ENCODE measurements at regions not wholly inside any gene's neighbourhood (a gene's known extent, or its start where the extent isn't known, plus 50 kb on each side); places are given as distances from the start of the nearest gene placed in this dataset.

DNA sequence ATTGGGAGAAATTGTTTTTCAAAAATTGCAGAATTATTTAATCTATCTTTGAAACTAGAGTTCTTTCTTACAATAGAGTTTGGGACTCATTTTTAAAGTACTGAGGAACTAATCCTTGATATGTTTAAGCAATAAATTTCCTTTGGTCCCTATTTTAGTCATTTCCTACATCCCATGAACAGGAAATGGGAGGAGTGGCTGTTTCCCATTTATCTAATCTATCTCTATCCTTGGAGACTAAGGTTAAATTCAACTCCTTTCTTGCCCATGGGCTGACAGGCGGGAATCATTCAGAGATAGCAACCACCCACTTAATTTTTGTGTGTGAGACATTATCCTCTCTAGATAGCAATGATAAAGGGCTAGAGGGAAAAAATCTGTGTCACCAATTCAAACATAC is 131.6 kb upstream of the EMCN start:
- Histone ChIP-seq H3K4me3 (no peak overlapping the region), H3K27me3 (no peaks in the 10 kb centered on the region), H3K9me3 (no peaks in the 10 kb centered on the region), H3K36me3 (no peaks in the 10 kb centered on the region), H3K27ac (no peak overlapping the region), H3K4me1 (no peaks in the 10 kb centered on the region)
- no peak for DNase-seq (ENCODE audit: low spot score in 2 of 2)
- TF ChIP-seq POLR2A (IDR thresholded peaks at IDR 0.05) (no peak), POLR2AphosphoS5 (IDR thresholded peaks at IDR 0.05) (no peak)
- TF ChIP-seq, protein P1, sequence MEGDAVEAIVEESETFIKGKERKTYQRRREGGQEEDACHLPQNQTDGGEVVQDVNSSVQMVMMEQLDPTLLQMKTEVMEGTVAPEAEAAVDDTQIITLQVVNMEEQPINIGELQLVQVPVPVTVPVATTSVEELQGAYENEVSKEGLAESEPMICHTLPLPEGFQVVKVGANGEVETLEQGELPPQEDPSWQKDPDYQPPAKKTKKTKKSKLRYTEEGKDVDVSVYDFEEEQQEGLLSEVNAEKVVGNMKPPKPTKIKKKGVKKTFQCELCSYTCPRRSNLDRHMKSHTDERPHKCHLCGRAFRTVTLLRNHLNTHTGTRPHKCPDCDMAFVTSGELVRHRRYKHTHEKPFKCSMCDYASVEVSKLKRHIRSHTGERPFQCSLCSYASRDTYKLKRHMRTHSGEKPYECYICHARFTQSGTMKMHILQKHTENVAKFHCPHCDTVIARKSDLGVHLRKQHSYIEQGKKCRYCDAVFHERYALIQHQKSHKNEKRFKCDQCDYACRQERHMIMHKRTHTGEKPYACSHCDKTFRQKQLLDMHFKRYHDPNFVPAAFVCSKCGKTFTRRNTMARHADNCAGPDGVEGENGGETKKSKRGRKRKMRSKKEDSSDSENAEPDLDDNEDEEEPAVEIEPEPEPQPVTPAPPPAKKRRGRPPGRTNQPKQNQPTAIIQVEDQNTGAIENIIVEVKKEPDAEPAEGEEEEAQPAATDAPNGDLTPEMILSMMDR (IDR thresholded peaks at IDR 0.05): no peak
- intact Hi-C loops (cut with DNase I; ENCODE audit: low total_unique reads): no loop called here

DNA sequence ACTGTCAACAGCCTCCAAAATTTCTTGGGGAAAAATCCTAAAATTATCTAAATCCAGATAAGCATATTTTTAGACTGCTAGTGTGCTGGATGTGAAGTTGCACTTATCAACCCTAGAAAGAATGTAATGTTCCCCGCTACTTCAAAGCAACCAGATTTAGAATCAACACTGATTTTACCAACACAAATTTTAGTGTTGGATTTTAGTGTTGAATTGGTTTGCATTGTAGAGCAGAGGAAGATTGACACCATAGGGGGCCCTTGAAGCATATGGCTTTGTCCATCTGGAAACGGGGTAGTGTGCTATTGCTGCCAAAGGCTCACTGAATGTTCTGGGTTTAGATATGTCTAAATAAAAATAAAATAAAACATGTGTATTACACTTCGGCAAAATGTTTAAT is 126.3 kb upstream of the EMCN start:
- TF ChIP-seq POLR2A (IDR thresholded peaks at IDR 0.05) (no peak), POLR2AphosphoS5 (IDR thresholded peaks at IDR 0.05) (no peak)
- TF ChIP-seq, protein P1 (IDR thresholded peaks at IDR 0.05): no peak
- Histone ChIP-seq H3K36me3 (no peaks in the 10 kb centered on the region), H3K9me3 (no peaks in the 10 kb centered on the region), H3K27me3 (no peaks in the 10 kb centered on the region), H3K27ac (no peak overlapping the region), H3K4me1 (no peaks in the 10 kb centered on the region), H3K4me3 (no peak overlapping the region)
- DNase-seq (ENCODE audit: low spot score in 2 of 2): no peak
- intact Hi-C loops (cut with DNase I; ENCODE audit: low total_unique reads): no loop called here

DNA sequence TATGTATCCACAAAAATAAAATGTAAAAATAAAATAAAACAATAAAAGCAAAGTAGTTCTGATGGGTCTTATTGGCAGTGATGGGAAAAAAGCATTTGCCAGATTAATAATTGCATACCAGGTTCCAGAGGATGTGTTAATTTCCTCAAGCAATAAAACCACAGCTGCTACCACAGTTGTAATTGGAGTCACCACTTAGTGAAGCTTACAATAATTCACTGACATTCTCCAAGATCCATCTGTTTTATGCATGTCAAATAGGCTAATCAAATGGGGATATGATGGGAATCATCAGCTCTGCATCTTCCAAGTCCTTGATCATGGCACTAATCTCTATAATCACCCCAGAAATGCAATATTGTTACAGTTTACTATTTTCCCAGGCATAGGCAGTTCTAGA is 123.5 kb upstream of the EMCN start:
- Histone ChIP-seq H3K9me3 (no peaks in the 10 kb centered on the region), H3K27ac (no peak overlapping the region), H3K27me3 (no peaks in the 10 kb centered on the region), H3K36me3 (no peaks in the 10 kb centered on the region), H3K4me3 (no peak overlapping the region), H3K4me1 (no peaks in the 10 kb centered on the region)
- intact Hi-C loops (cut with DNase I; ENCODE audit: low total_unique reads): no loop called here
- TF ChIP-seq POLR2A (IDR thresholded peaks at IDR 0.05) (no peak), POLR2AphosphoS5 (IDR thresholded peaks at IDR 0.05) (no peak)
- TF ChIP-seq, protein P1 (IDR thresholded peaks at IDR 0.05): no peak
- no peak for DNase-seq (ENCODE audit: low spot score in 2 of 2)

DNA sequence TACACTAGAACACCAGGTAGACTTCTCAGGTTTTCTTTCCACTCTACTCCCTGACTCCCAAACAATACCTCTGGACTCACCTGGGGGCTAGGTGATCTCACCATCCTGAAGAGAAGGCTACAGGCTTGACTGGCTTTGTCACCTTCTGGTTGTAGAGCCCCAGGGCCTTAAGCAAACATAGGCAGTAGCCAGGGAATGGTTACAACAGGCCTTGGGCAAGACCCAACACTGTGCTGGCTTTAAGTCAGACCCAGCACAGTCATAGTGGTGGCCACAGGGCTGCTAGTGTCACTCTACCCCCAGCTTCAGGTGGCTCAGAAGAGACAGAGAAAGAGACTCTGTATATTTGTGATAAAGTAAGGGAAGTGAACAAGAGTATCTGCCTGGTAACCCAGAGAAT is 118.1 kb upstream of the EMCN start:
- no peak overlapping the region for H3K27ac ChIP-seq
- intact Hi-C loops (cut with DNase I; ENCODE audit: low total_unique reads): no loop called here
- no peaks in the 10 kb centered on the region for H3K9me3 ChIP-seq
- DNase-seq (ENCODE audit: low spot score in 2 of 2): no peak
- no peak overlapping the region for H3K4me3 ChIP-seq
- TF ChIP-seq, protein P1 (IDR thresholded peaks at IDR 0.05): no peak
- TF ChIP-seq POLR2AphosphoS5 (IDR thresholded peaks at IDR 0.05) (no peak), POLR2A (IDR thresholded peaks at IDR 0.05) (no peak)
- no peaks in the 10 kb centered on the region for H3K36me3 ChIP-seq
- H3K4me1 ChIP-seq: no peaks in the 10 kb centered on the region
- H3K27me3 ChIP-seq: no peaks in the 10 kb centered on the region

DNA sequence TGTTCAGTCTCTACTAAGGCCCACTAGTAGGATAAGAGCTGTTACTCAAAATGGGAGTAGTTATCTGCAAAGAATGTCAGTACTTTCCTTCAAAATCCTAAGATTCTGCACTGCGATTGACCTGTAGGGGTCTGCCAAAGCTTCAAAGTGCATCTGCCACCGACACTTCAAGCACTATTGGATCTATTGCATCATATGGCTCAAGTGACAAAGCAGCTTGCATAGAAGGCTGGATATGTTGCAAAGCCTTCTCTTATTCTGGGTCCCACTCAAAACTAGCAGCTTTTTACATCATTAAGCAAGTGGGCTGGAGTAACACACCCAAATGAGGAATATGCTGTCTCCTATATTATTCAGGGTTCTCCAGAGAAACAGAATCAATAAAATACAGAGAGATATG is 115.4 kb upstream of the EMCN start:
- intact Hi-C loops (cut with DNase I; ENCODE audit: low total_unique reads): no loop called here
- TF ChIP-seq POLR2A (IDR thresholded peaks at IDR 0.05) (no peak), POLR2AphosphoS5 (IDR thresholded peaks at IDR 0.05) (no peak)
- TF ChIP-seq, protein P1 (IDR thresholded peaks at IDR 0.05): no peak
- no peak overlapping the region for H3K27ac ChIP-seq
- DNase-seq (ENCODE audit: low spot score in 2 of 2): no peak
- no peaks in the 10 kb centered on the region for H3K36me3 ChIP-seq
- no peak overlapping the region for H3K4me3 ChIP-seq
- no peaks in the 10 kb centered on the region for H3K4me1 ChIP-seq
- H3K27me3 ChIP-seq: no peaks in the 10 kb centered on the region
- no peaks in the 10 kb centered on the region for H3K9me3 ChIP-seq

Data from breast epithelium (tissue), 4 donors.